GM23338 (cell line): ENCODE measurements at regions not wholly inside any gene's neighbourhood (a gene's known extent, or its start where the extent isn't known, plus 50 kb on each side); places are given as distances from the start of the nearest gene placed in this dataset.

Source experiments
- ATAC-seq: fragments of 200-7000 bp; cut with Tn5 transposase; 3 replicates; pipeline ENCODE4 v1.9.1; 2020
- DNase-seq: peaks from one replicate; pipeline ENCODE4 v3.0.0-alpha.2; 2015; ENCODE audit warnings: low spot score
- H2AFZ ChIP-seq: fragments of 200-600 bp; sonication (generic); 2 replicates; pipeline ENCODE4 v1.8.0; 2016; ENCODE audit warnings: antibody characterized with exemption, mild to moderate bottlenecking, moderate library complexity
- H3F3A ChIP-seq: fragments of 200-600 bp; sonication (generic); replicated peaks from 2 replicates; pipeline ENCODE4 v1.8.0; 2017; ENCODE audit warnings: antibody characterized with exemption, mixed run types, low read depth
- H3K27ac ChIP-seq: fragments of 200-600 bp; sonication (generic); 2 replicates; pipeline ENCODE4 v1.6.1; 2016; ENCODE audit warnings: low read depth
- H3K27me3 ChIP-seq: fragments of 200-600 bp; sonication (generic); 2 replicates; pipeline ENCODE4 v1.8.0; 2016; ENCODE audit warnings: mild to moderate bottlenecking, mixed run types, moderate library complexity; ENCODE audit not compliant: insufficient read depth
- H3K36me3 ChIP-seq: fragments of 200-600 bp; sonication (generic); 2 replicates; pipeline ENCODE4 v1.8.0; 2016; ENCODE audit warnings: mild to moderate bottlenecking; ENCODE audit not compliant: insufficient read depth
- H3K4me1 ChIP-seq: fragments of 200-600 bp; sonication (generic); 2 replicates; pipeline ENCODE4 v1.8.0; 2016; ENCODE audit warnings: mild to moderate bottlenecking, moderate library complexity; ENCODE audit not compliant: insufficient read depth
- H3K4me2 ChIP-seq: fragments of 200-600 bp; sonication (generic); 2 replicates; pipeline ENCODE4 v1.7.1; 2017; ENCODE audit warnings: mixed run types
- H3K4me3 ChIP-seq: fragments of 200-600 bp; sonication (generic); 2 replicates; pipeline ENCODE4 v1.6.1; 2016; ENCODE audit warnings: mixed run types
- H3K79me2 ChIP-seq: fragments of 200-600 bp; sonication (generic); replicated peaks from 2 replicates; pipeline ENCODE4 v1.8.0; 2017; ENCODE audit warnings: mild to moderate bottlenecking; ENCODE audit not compliant: insufficient read depth
- H3K9me2 ChIP-seq: fragments of 200-600 bp; sonication (generic); 2 replicates; pipeline ENCODE4 v1.8.0; 2017; ENCODE audit not compliant: insufficient read depth
- H4K20me1 ChIP-seq: fragments of 200-600 bp; sonication (generic); replicated peaks from 2 replicates; pipeline ENCODE4 v1.8.0; 2017; ENCODE audit warnings: mild to moderate bottlenecking; ENCODE audit not compliant: insufficient read depth
- H3K27ac Mint-ChIP-seq: 2 replicates; pipeline ENCODE4 v1.8.0; 2020; ENCODE audit warnings: inconsistent platforms, mild to moderate bottlenecking, moderate library complexity, mixed read lengths
- H3K27me3 Mint-ChIP-seq: 3 replicates; pipeline ENCODE4 v1.8.0; 2022; ENCODE audit warnings: low read depth, mild to moderate bottlenecking, moderate library complexity, mixed read lengths, inconsistent platforms; ENCODE audit not compliant: insufficient read depth, poor library complexity
- H3K36me3 Mint-ChIP-seq: 3 replicates; pipeline ENCODE4 v1.8.0; 2021; ENCODE audit warnings: low read depth, mild to moderate bottlenecking, inconsistent platforms, moderate library complexity, mixed read lengths
- H3K4me1 Mint-ChIP-seq: 3 replicates; pipeline ENCODE4 v1.8.0; 2020; ENCODE audit warnings: mild to moderate bottlenecking, inconsistent platforms, mixed read lengths
- H3K4me3 Mint-ChIP-seq: 3 replicates; pipeline ENCODE4 v1.8.0; 2021; ENCODE audit warnings: moderate library complexity, mild to moderate bottlenecking, inconsistent platforms, mixed read lengths
- H3K9me3 Mint-ChIP-seq: 3 replicates; pipeline ENCODE4 v1.8.0; 2020; ENCODE audit warnings: moderate library complexity, mild to moderate bottlenecking, inconsistent platforms, mixed read lengths
- CREB1 ChIP-seq: fragments of 250-450 bp; sonication (Bioruptor Pico); IDR thresholded peaks from 2 replicates; pipeline ENCODE4 v1.5.0; 2020; ENCODE audit warnings: low read depth, mild to moderate bottlenecking, moderate library complexity
- CTCF ChIP-seq, 2 experiments: fragments of 200-600 bp in 1 of 2; sonication (generic) in 1 of 2; conservative IDR thresholded peaks; 2 replicates each; pipeline versions ENCODE4 v1.5.1 to v1.6.1; 2016 to 2017; ENCODE audit warnings: antibody characterized with exemption in 2 of 2, low read depth in 2 of 2, mild to moderate bottlenecking in 2 of 2, moderate library complexity in 1 of 2
- ETS1 ChIP-seq: IDR thresholded peaks from 2 replicates; pipeline ENCODE4 v1.6.1; 2016; ENCODE audit warnings: antibody characterized with exemption
- EZH2phosphoT487 ChIP-seq: fragments of 200-600 bp; sonication (generic); IDR thresholded peaks from one replicate; pipeline ENCODE4 v1.8.1; 2018; ENCODE audit warnings: antibody characterized with exemption; ENCODE audit not compliant: unreplicated experiment
- JUNB ChIP-seq: IDR thresholded peaks from one replicate; pipeline ENCODE4 v1.6.1; 2016; ENCODE audit warnings: antibody characterized with exemption; ENCODE audit not compliant: unreplicated experiment
- POLR2AphosphoS5 ChIP-seq: IDR thresholded peaks from 2 replicates; pipeline ENCODE4 v1.6.1; 2016; ENCODE audit warnings: antibody characterized with exemption, low read depth
- ZNF114 ChIP-seq: fragments of 250-450 bp; sonication (Bioruptor Pico); IDR thresholded peaks from 2 replicates; pipeline ENCODE4 v1.5.0; 2020; ENCODE audit warnings: mild to moderate bottlenecking, moderate library complexity
- TF ChIP-seq, protein P1 (sequence below): IDR thresholded peaks from one replicate; pipeline ENCODE4 v1.6.1; 2018; ENCODE audit warnings: antibody characterized with exemption; ENCODE audit not compliant: unreplicated experiment

GRCh38 chr21:22250355-22250754, 1252.1 kb downstream of the NCAM2 start (continued):
- TF ChIP-seq CTCF (conservative IDR thresholded peaks at IDR 0.05; ENCODE audit: low read depth in 2 of 2): no peak
- no peak for TF ChIP-seq JUNB
- TF ChIP-seq EZH2phosphoT487: no peak
- no peak for TF ChIP-seq POLR2AphosphoS5
- TF ChIP-seq ETS1: no peak
- no peak for TF ChIP-seq ZNF114
- TF ChIP-seq CREB1 (CRISPR knock-in tag): no peak

DNA sequence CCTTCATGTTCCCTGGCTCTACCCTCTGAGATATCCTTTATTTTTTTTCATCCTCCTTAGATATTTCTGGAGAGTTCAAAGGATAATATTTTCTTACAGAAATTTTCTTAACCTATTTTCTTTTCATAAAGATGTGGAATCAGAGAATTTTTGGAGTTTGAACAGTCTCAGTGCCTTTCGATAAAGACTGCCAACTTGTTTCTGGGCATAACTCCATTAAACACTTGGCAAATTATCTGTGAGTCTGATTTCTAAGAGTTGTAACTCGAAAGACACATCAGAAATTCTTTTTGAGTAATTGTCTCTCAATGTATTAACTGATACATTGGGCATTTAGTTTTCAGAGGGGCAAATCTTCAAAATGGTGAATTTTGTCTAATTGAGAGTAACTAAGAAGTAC, 1255.6 kb downstream of the NCAM2 start:
- Histone ChIP-seq H3K27me3 (no peaks in the 10 kb centered on the region), H3K36me3 (no peaks in the 10 kb centered on the region)
- no peak overlapping the region for H3K4me3 Mint-ChIP-seq

More for the DNA sequence above, 1255.6 kb downstream of the NCAM2 start:
- no peaks in the 10 kb centered on the region for H3K79me2 ChIP-seq
- Mint-ChIP-seq H3K27me3 (no peaks in the 10 kb centered on the region), H3K27ac (no peak overlapping the region), H3K36me3 (0 out of 3 replicates have a peak, but pooled peaks cover 2% of the 10 kb centered on the region), H3K4me1 (no peaks in the 10 kb centered on the region), H3K9me3 (no peaks in the 10 kb centered on the region)
- H3K9me2 ChIP-seq: no peaks in the 10 kb centered on the region
- H3K4me1 ChIP-seq: no peaks in the 10 kb centered on the region
- no peak overlapping the region for H3K27ac ChIP-seq
- no peaks in the 10 kb centered on the region for H3F3A ChIP-seq
- no peak overlapping the region for H3K4me3 ChIP-seq
- H2AFZ ChIP-seq: no peak overlapping the region
- H3K4me2 ChIP-seq: no peak overlapping the region
- DNase-seq (no peak), ATAC-seq (no peak)
- H4K20me1 ChIP-seq: no peaks in the 10 kb centered on the region
- TF ChIP-seq, protein P1, sequence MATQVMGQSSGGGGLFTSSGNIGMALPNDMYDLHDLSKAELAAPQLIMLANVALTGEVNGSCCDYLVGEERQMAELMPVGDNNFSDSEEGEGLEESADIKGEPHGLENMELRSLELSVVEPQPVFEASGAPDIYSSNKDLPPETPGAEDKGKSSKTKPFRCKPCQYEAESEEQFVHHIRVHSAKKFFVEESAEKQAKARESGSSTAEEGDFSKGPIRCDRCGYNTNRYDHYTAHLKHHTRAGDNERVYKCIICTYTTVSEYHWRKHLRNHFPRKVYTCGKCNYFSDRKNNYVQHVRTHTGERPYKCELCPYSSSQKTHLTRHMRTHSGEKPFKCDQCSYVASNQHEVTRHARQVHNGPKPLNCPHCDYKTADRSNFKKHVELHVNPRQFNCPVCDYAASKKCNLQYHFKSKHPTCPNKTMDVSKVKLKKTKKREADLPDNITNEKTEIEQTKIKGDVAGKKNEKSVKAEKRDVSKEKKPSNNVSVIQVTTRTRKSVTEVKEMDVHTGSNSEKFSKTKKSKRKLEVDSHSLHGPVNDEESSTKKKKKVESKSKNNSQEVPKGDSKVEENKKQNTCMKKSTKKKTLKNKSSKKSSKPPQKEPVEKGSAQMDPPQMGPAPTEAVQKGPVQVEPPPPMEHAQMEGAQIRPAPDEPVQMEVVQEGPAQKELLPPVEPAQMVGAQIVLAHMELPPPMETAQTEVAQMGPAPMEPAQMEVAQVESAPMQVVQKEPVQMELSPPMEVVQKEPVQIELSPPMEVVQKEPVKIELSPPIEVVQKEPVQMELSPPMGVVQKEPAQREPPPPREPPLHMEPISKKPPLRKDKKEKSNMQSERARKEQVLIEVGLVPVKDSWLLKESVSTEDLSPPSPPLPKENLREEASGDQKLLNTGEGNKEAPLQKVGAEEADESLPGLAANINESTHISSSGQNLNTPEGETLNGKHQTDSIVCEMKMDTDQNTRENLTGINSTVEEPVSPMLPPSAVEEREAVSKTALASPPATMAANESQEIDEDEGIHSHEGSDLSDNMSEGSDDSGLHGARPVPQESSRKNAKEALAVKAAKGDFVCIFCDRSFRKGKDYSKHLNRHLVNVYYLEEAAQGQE: no peak
- TF ChIP-seq ZNF114: no peak
